ENCODE measurements at regions not wholly inside any gene's neighbourhood (a gene's known extent, or its start where the extent isn't known, plus 50 kb on each side); places are given as distances from the start of the nearest gene placed in this dataset.

DNA sequence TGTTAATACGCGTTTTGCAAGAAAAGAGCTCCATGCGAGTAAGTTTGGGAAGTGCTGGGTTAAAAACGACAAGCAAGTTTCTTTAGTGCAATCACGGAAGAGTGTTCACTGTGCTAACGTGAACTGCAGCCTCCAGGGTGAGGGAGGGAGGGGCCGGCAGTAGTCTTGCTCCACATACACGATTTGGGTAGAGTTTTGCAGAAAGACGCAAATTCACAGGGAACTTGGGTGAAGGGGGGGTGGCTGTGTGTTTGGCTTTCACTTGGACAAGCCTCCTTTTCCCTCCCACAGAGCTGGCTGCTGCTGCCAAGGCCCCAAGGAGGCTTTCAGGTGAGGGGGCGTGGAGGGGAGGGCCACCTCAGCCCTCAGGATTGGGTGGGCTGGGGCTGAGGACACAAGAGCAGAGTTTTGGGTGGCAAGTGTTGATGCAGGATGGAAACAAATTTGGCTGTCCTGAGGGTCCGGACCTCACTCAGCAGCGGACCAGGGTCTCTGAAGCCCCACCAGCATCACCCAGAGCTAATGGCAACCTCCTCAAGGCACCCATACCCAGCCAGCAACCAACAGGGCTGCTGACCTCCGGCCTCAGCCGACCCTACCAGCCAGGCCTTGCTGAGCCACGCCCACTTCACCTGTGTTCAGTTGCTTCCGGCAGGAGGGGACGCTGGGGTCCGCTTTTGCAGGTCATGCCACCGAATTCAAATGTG lies 204.5 kb downstream of the ERMARD start:
- H4K20me1 ChIP-seq (ENCODE audit: insufficient read depth, low read length): no peaks in the 10 kb centered on the region
- H3K4me3 ChIP-seq (ENCODE audit: insufficient read depth, low read length): no peak overlapping the region
- H2AFZ ChIP-seq (ENCODE audit: low read length): no peak overlapping the region
- H3K27me3 ChIP-seq (ENCODE audit: insufficient read depth, low read length): no peaks in the 10 kb centered on the region
- no peaks in the 10 kb centered on the region for H3K36me3 ChIP-seq (ENCODE audit: insufficient read depth, low read length)
- TF ChIP-seq, protein P1, sequence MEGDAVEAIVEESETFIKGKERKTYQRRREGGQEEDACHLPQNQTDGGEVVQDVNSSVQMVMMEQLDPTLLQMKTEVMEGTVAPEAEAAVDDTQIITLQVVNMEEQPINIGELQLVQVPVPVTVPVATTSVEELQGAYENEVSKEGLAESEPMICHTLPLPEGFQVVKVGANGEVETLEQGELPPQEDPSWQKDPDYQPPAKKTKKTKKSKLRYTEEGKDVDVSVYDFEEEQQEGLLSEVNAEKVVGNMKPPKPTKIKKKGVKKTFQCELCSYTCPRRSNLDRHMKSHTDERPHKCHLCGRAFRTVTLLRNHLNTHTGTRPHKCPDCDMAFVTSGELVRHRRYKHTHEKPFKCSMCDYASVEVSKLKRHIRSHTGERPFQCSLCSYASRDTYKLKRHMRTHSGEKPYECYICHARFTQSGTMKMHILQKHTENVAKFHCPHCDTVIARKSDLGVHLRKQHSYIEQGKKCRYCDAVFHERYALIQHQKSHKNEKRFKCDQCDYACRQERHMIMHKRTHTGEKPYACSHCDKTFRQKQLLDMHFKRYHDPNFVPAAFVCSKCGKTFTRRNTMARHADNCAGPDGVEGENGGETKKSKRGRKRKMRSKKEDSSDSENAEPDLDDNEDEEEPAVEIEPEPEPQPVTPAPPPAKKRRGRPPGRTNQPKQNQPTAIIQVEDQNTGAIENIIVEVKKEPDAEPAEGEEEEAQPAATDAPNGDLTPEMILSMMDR (IDR thresholded peaks at IDR 0.05; ENCODE audit: extremely low read depth, low read depth, low read length): no peak
- no peak overlapping the region for H3K4me2 ChIP-seq (ENCODE audit: insufficient read depth, low read length)
- no peaks in the 10 kb centered on the region for H3K79me2 ChIP-seq (ENCODE audit: insufficient read depth, low read length)
- H3K9me3 ChIP-seq (ENCODE audit: low read depth, low read length): no peaks in the 10 kb centered on the region
- peak; percentile 52 for DNase-seq (ENCODE audit: insufficient read length, low spot score, missing footprints)
- no peak overlapping the region for H3K27ac ChIP-seq (ENCODE audit: low read depth, low read length)
- H3K4me1 ChIP-seq (ENCODE audit: insufficient read depth, low read length): no peaks in the 10 kb centered on the region

DNA sequence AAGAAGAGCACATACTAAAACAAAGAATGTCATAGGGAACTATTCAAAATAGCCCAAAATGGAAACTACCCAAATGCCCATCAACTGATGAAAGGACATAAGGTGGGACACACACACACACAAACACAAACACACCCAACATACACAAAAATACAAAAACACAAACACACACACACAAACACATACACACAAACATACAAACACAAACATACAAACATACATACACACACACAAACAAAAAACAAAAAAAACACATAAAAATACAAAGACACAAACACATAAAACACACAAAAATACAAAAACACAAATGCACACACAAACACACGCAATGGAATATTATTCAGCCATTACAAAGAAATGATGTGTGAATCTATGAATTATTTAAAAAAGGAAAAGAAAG lies 203.6 kb downstream of the ERMARD start:
- Histone ChIP-seq H3K27ac (ENCODE audit: low read depth, low read length) (no peak overlapping the region), H4K20me1 (ENCODE audit: insufficient read depth, low read length) (no peaks in the 10 kb centered on the region), H3K4me3 (ENCODE audit: insufficient read depth, low read length) (no peak overlapping the region), H2AFZ (ENCODE audit: low read length) (no peak overlapping the region), H3K4me2 (ENCODE audit: insufficient read depth, low read length) (no peak overlapping the region), H3K9me3 (ENCODE audit: low read depth, low read length) (no peaks in the 10 kb centered on the region), H3K4me1 (ENCODE audit: insufficient read depth, low read length) (no peaks in the 10 kb centered on the region), H3K36me3 (ENCODE audit: insufficient read depth, low read length) (no peaks in the 10 kb centered on the region), H3K27me3 (ENCODE audit: insufficient read depth, low read length) (no peaks in the 10 kb centered on the region), H3K79me2 (ENCODE audit: insufficient read depth, low read length) (no peaks in the 10 kb centered on the region)
- TF ChIP-seq, protein P1 (IDR thresholded peaks at IDR 0.05; ENCODE audit: extremely low read depth, low read depth, low read length): no peak
- no peak for DNase-seq (ENCODE audit: insufficient read length, low spot score, missing footprints)

DNA sequence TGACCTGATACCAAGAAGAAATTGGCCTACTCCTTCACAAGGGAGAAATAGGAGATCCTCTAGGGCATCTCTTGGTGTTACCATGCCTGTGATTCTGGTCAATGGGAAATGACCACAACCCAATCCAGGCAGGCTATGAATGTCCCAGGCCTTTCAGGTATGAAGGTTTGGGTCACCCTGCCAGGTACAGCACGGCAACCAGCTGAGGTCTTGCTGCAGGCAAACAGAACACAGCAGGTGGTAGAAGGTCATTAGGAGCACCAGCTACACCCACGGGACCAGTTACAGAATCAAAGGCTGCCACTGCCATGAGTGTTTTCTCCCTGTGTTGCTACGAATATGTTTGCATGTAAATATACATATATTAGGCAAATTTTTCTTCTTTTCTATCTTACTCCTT lies 202.3 kb downstream of the ERMARD start:
- no peak overlapping the region for H3K27ac ChIP-seq (ENCODE audit: low read depth, low read length)
- H3K27me3 ChIP-seq (ENCODE audit: insufficient read depth, low read length): no peaks in the 10 kb centered on the region
- DNase-seq (ENCODE audit: insufficient read length, low spot score, missing footprints): no peak
- H3K79me2 ChIP-seq (ENCODE audit: insufficient read depth, low read length): no peaks in the 10 kb centered on the region
- TF ChIP-seq, protein P1 (IDR thresholded peaks at IDR 0.05; ENCODE audit: extremely low read depth, low read depth, low read length): no peak
- no peak overlapping the region for H2AFZ ChIP-seq (ENCODE audit: low read length)
- H3K4me3 ChIP-seq (ENCODE audit: insufficient read depth, low read length): no peak overlapping the region
- H3K4me2 ChIP-seq (ENCODE audit: insufficient read depth, low read length): no peak overlapping the region
- H3K9me3 ChIP-seq (ENCODE audit: low read depth, low read length): no peaks in the 10 kb centered on the region
- H4K20me1 ChIP-seq (ENCODE audit: insufficient read depth, low read length): no peaks in the 10 kb centered on the region
- no peaks in the 10 kb centered on the region for H3K36me3 ChIP-seq (ENCODE audit: insufficient read depth, low read length)
- no peaks in the 10 kb centered on the region for H3K4me1 ChIP-seq (ENCODE audit: insufficient read depth, low read length)

DNA sequence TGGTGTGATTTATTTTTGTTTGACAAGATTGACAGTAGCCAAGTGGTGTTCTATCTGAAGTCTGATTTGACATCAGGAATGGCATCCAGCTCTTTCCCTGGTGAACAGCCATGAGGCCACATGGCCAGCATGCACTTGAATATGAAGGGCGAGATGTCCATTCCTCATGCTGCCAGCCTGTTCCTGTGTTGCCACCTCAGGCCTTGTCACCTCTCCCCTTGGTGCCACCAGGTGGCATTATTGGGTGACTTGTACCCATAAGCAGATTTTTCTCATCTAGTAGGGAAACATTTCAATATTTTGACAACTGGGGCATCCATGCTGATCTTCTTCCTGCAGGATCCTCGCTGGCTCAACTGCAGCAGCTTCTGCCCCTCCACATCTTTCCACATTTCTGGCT lies 199.1 kb downstream of the ERMARD start:
- H4K20me1 ChIP-seq (ENCODE audit: insufficient read depth, low read length): no peaks in the 10 kb centered on the region
- no peak overlapping the region for H3K27ac ChIP-seq (ENCODE audit: low read depth, low read length)
- H3K4me2 ChIP-seq (ENCODE audit: insufficient read depth, low read length): no peak overlapping the region
- no peaks in the 10 kb centered on the region for H3K36me3 ChIP-seq (ENCODE audit: insufficient read depth, low read length)
- H2AFZ ChIP-seq (ENCODE audit: low read length): no peak overlapping the region
- no peaks in the 10 kb centered on the region for H3K9me3 ChIP-seq (ENCODE audit: low read depth, low read length)
- no peak overlapping the region for H3K4me3 ChIP-seq (ENCODE audit: insufficient read depth, low read length)
- peak; percentile 19 for DNase-seq (ENCODE audit: insufficient read length, low spot score, missing footprints)
- no peaks in the 10 kb centered on the region for H3K79me2 ChIP-seq (ENCODE audit: insufficient read depth, low read length)
- TF ChIP-seq, protein P1 (IDR thresholded peaks at IDR 0.05; ENCODE audit: extremely low read depth, low read depth, low read length): no peak
- no peaks in the 10 kb centered on the region for H3K4me1 ChIP-seq (ENCODE audit: insufficient read depth, low read length)
- H3K27me3 ChIP-seq (ENCODE audit: insufficient read depth, low read length): no peaks in the 10 kb centered on the region

All from osteoblast (primary cell).